MM.1S (cell line): ENCODE measurements at regions not wholly inside any gene's neighbourhood (a gene's known extent, or its start where the extent isn't known, plus 50 kb on each side); places are given as distances from the start of the nearest gene placed in this dataset.

ENCODE experiments used
- DNase-seq: peaks from one replicate; pipeline ENCODE4 v3.0.0-alpha.2; 2015
- H2AFZ ChIP-seq: fragments of 300-600 bp; sonication (generic); 2 replicates; pipeline ENCODE4 v1.6.0; 2016; ENCODE audit warnings: antibody characterized with exemption, low read length
- H3F3A ChIP-seq: fragments of 300-600 bp; sonication (generic); 2 replicates; pipeline ENCODE4 v1.6.1; 2016; ENCODE audit warnings: mild to moderate bottlenecking, antibody characterized with exemption, low read length, moderate library complexity, mixed read lengths; ENCODE audit not compliant: insufficient read depth
- H3K27ac ChIP-seq: fragments of 300-600 bp; sonication (generic); 2 replicates; pipeline ENCODE4 v1.5.1; 2016; ENCODE audit warnings: mild to moderate bottlenecking, low read length
- H3K27me3 ChIP-seq: fragments of 300-600 bp; sonication (generic); replicated peaks from 2 replicates; pipeline ENCODE4 v1.6.0; 2016; ENCODE audit warnings: low read length; ENCODE audit not compliant: insufficient read depth
- H3K36me3 ChIP-seq: fragments of 300-600 bp; sonication (generic); replicated peaks from 2 replicates; pipeline ENCODE4 v1.6.1; 2016; ENCODE audit warnings: mild to moderate bottlenecking, low read length, mixed read lengths; ENCODE audit not compliant: insufficient read depth
- H3K4me1 ChIP-seq: fragments of 300-600 bp; sonication (generic); 2 replicates; pipeline ENCODE4 v1.6.1; 2016; ENCODE audit warnings: low read length, mixed read lengths
- H3K4me2 ChIP-seq: fragments of 300-600 bp; sonication (generic); 2 replicates; pipeline ENCODE4 v1.6.0; 2016; ENCODE audit warnings: low read depth, low read length
- H3K4me3 ChIP-seq: fragments of 300-600 bp; sonication (generic); 2 replicates; pipeline ENCODE4 v1.5.1; 2016; ENCODE audit warnings: low read length, mixed read lengths
- H3K79me2 ChIP-seq: fragments of 300-600 bp; sonication (generic); 2 replicates; pipeline ENCODE4 v1.6.1; 2016; ENCODE audit warnings: mixed run types, low read length, mixed read lengths
- H3K9ac ChIP-seq: fragments of 300-600 bp; sonication (generic); 2 replicates; pipeline ENCODE4 v1.6.1; 2016; ENCODE audit warnings: low read length, mixed read lengths
- H3K9me2 ChIP-seq: fragments of 300-600 bp; sonication (generic); replicated peaks from 2 replicates; pipeline ENCODE4 v1.6.1; 2016; ENCODE audit warnings: mild to moderate bottlenecking, low read length, mixed read lengths; ENCODE audit not compliant: insufficient read depth
- H3K9me3 ChIP-seq: fragments of 300-600 bp; sonication (generic); replicated peaks from 2 replicates; pipeline ENCODE4 v1.6.1; 2016; ENCODE audit warnings: mild to moderate bottlenecking, low read length, mixed read lengths; ENCODE audit not compliant: insufficient read depth
- H4K20me1 ChIP-seq: fragments of 300-600 bp; sonication (generic); 2 replicates; pipeline ENCODE4 v1.6.1; 2016; ENCODE audit warnings: mild to moderate bottlenecking, low read length, moderate library complexity, mixed read lengths; ENCODE audit not compliant: insufficient read depth
- CTCF ChIP-seq: fragments of 300-600 bp; sonication (generic); IDR thresholded peaks from 2 replicates; pipeline ENCODE4 v1.5.1; 2016; ENCODE audit warnings: antibody characterized with exemption, low read length, mixed read lengths
- EZH2 ChIP-seq: fragments of 300-600 bp; sonication (generic); optimal IDR thresholded peaks from 2 replicates; pipeline ENCODE3; 2017; ENCODE audit warnings: low read depth, mild to moderate bottlenecking, antibody characterized with exemption, low read length, mixed read lengths
- EZH2phosphoT487 ChIP-seq: fragments of 300-600 bp; sonication (generic); IDR thresholded peaks from 2 replicates; pipeline ENCODE4 v1.6.1; 2018; ENCODE audit warnings: antibody characterized with exemption, low read length

- Histone ChIP-seq H3K9ac (no peak overlapping the region), H4K20me1 (no peaks in the 10 kb centered on the region), H3K9me3 (no peaks in the 10 kb centered on the region), H3K4me2 (no peak overlapping the region), H3K9me2 (no peaks in the 10 kb centered on the region), H3K27ac (no peak overlapping the region), H3K4me3 (no peak overlapping the region), H3K27me3 (no peaks in the 10 kb centered on the region), H3F3A (no peaks in the 10 kb centered on the region), H2AFZ (no peak overlapping the region), H3K4me1 (no peaks in the 10 kb centered on the region), H3K79me2 (no peaks in the 10 kb centered on the region), H3K36me3 (no peaks in the 10 kb centered on the region)
- DNase-seq = no peak
- TF ChIP-seq CTCF (no peak), EZH2phosphoT487 (no peak), EZH2 (no peak)
Observed at GRCh38 chr18:25862881-25863600, 227.4 kb downstream of the SS18 start.

GRCh38 chr18:25853691-25854433 is 236.6 kb downstream of the SS18 start:
- TF ChIP-seq CTCF = no peak
- TF ChIP-seq EZH2phosphoT487 = no peak
- no peak for TF ChIP-seq EZH2
- H3K27me3 ChIP-seq = no peaks in the 10 kb centered on the region
- no peak overlapping the region for H3K4me2 ChIP-seq
- H3K9me3 ChIP-seq = no peaks in the 10 kb centered on the region
- no peak overlapping the region for H3K27ac ChIP-seq
- no peaks in the 10 kb centered on the region for H3K9me2 ChIP-seq
- no peak overlapping the region for H3K4me3 ChIP-seq
- no peaks in the 10 kb centered on the region for H3F3A ChIP-seq
- H3K36me3 ChIP-seq = no peaks in the 10 kb centered on the region
- no peak for DNase-seq
- no peaks in the 10 kb centered on the region for H3K79me2 ChIP-seq
- no peak overlapping the region for H3K9ac ChIP-seq
- H4K20me1 ChIP-seq = no peaks in the 10 kb centered on the region
- H2AFZ ChIP-seq = no peak overlapping the region
- H3K4me1 ChIP-seq = no peaks in the 10 kb centered on the region

GRCh38 chr18:25843791-25844190 is 246.6 kb downstream of the SS18 start:
- H3K9ac ChIP-seq = no peak overlapping the region
- DNase-seq = no peak
- no peaks in the 10 kb centered on the region for H3F3A ChIP-seq
- H2AFZ ChIP-seq = no peak overlapping the region
- no peak overlapping the region for H3K27ac ChIP-seq
- H3K27me3 ChIP-seq = no peaks in the 10 kb centered on the region
- H3K9me3 ChIP-seq = no peaks in the 10 kb centered on the region
- no peaks in the 10 kb centered on the region for H3K4me1 ChIP-seq
- no peak for TF ChIP-seq EZH2
- no peak for TF ChIP-seq CTCF
- no peak for TF ChIP-seq EZH2phosphoT487
- H3K4me3 ChIP-seq = no peak overlapping the region
- no peaks in the 10 kb centered on the region for H3K9me2 ChIP-seq
- no peaks in the 10 kb centered on the region for H3K36me3 ChIP-seq
- H4K20me1 ChIP-seq = no peaks in the 10 kb centered on the region
- H3K79me2 ChIP-seq = no peaks in the 10 kb centered on the region
- no peak overlapping the region for H3K4me2 ChIP-seq
